ENCODE measurements at regions not wholly inside any gene's neighbourhood (a gene's known extent, or its start where the extent isn't known, plus 50 kb on each side); places are given as distances from the start of the nearest gene placed in this dataset.

GRCh38 chr4:137614491-137614890, 82.2 kb upstream of the PCDH18 start:
- no peak for TF ChIP-seq CTCF (IDR thresholded peaks at IDR 0.05)
- no peak for TF ChIP-seq POLR2A (IDR thresholded peaks at IDR 0.05)

Data from testis (tissue), 2 donors.